GM12878 (cell line): ENCODE measurements at regions not wholly inside any gene's neighbourhood (a gene's known extent, or its start where the extent isn't known, plus 50 kb on each side); places are given as distances from the start of the nearest gene placed in this dataset.

ENCODE experiments used
- ATF7 ChIP-seq: fragments of 450-650 bp; IDR thresholded peaks from 2 replicates; pipeline ENCODE4 v1.6.1; 2016; ENCODE audit warnings: low read depth, mild to moderate bottlenecking
- CTCF ChIP-seq, 3 experiments: IDR thresholded peaks in 2 of 3; conservative IDR thresholded peaks in 1 of 3; 2 replicates each; pipeline ENCODE4 v1.5.1; 2011; ENCODE audit warnings: low read depth in 3 of 3, low read length in 3 of 3, mild to moderate bottlenecking in 3 of 3, control low read depth in 2 of 3, moderate library complexity in 2 of 3, inconsistent platforms in 1 of 3, mixed read lengths in 1 of 3; ENCODE audit not compliant: control insufficient read depth in 2 of 3, insufficient read depth in 1 of 3; ENCODE audit errors: extremely low read depth in 1 of 3
- EZH2 ChIP-seq: IDR thresholded peaks from 2 replicates; pipeline ENCODE4 v1.6.1; 2012; ENCODE audit warnings: low read depth, mild to moderate bottlenecking, control low read depth, inconsistent platforms, low read length, borderline replicate concordance; ENCODE audit not compliant: control insufficient read depth
- MAX ChIP-seq: IDR thresholded peaks from 2 replicates; pipeline ENCODE4 v1.6.1; 2012; ENCODE audit warnings: low read depth, low read length, improper control_type of control experiment
- MYC ChIP-seq: IDR thresholded peaks from 2 replicates; pipeline ENCODE4 v1.6.1; 2011; ENCODE audit warnings: mild to moderate bottlenecking, low read length, moderate library complexity, inconsistent platforms; ENCODE audit not compliant: insufficient read depth, insufficient replicate concordance, insufficient read length, severe bottlenecking
- NR2C2 ChIP-seq: IDR thresholded peaks from 2 replicates; pipeline ENCODE4 v1.6.1; 2011; ENCODE audit warnings: borderline replicate concordance, low read depth; ENCODE audit not compliant: control insufficient read depth, insufficient read length
- POLR2A ChIP-seq: IDR thresholded peaks from 2 replicates; pipeline ENCODE4 v1.6.1; 2011; ENCODE audit warnings: low read depth, mild to moderate bottlenecking, low read length
- POLR2AphosphoS2 ChIP-seq: IDR thresholded peaks from 2 replicates; pipeline ENCODE4 v1.6.1; 2011; ENCODE audit warnings: low read depth, mild to moderate bottlenecking, low read length, improper control_type of control experiment, moderate library complexity
- POLR2AphosphoS5 ChIP-seq: IDR thresholded peaks from 2 replicates; pipeline ENCODE4 v1.6.1; 2011; ENCODE audit warnings: mild to moderate bottlenecking, low read length, inconsistent platforms
- STAT3 ChIP-seq: IDR thresholded peaks from 2 replicates; pipeline ENCODE4 v1.6.1; 2011; ENCODE audit warnings: low read depth, low read length, improper control_type of control experiment
- ZNF24 ChIP-seq: fragments of 450-650 bp; IDR thresholded peaks from 2 replicates; pipeline ENCODE4 v1.6.1; 2017; ENCODE audit warnings: antibody characterized with exemption, mild to moderate bottlenecking

GRCh38 chr11:130721736-130722135 lies 194.5 kb downstream of the SNX19 start:
- TF ChIP-seq EZH2 (no peak), ATF7 (no peak), MAX (no peak), POLR2A (no peak), NR2C2 (no peak), POLR2AphosphoS2 (no peak), CTCF (IDR thresholded peaks at IDR 0.05 in 2 of 3, conservative IDR thresholded peaks at IDR 0.05 in 1 of 3; ENCODE audit: control insufficient read depth in 2 of 3, extremely low read depth in 1 of 3, insufficient read depth in 1 of 3, low read depth in 3 of 3, low read length in 3 of 3) (no peak), POLR2AphosphoS5 (no peak), ZNF24 (no peak), MYC (no peak), STAT3 (no peak)
